GM23248 (cell line): ENCODE measurements at regions not wholly inside any gene's neighbourhood (a gene's known extent, or its start where the extent isn't known, plus 50 kb on each side); places are given as distances from the start of the nearest gene placed in this dataset.
A peak's percentile ranks its signal among the peaks of the same experiment; 100 is the strongest.

ENCODE experiments used
- DNase-seq: peaks from one replicate; pipeline ENCODE4 v3.0.0-alpha.2; 2015
- H2AFZ ChIP-seq: fragments of 200-600 bp; sonication (generic); 2 replicates; pipeline ENCODE4 v1.6.1; 2016; ENCODE audit warnings: antibody characterized with exemption
- H3F3A ChIP-seq: fragments of 200-600 bp; sonication (generic); 2 replicates; pipeline ENCODE4 v1.6.1; 2016; ENCODE audit warnings: mild to moderate bottlenecking, antibody characterized with exemption, mixed run types; ENCODE audit not compliant: insufficient read depth
- H3K27ac ChIP-seq: fragments of 200-600 bp; sonication (generic); 2 replicates; pipeline ENCODE4 v1.5.1; 2016; ENCODE audit warnings: mild to moderate bottlenecking
- H3K27me3 ChIP-seq: fragments of 200-600 bp; sonication (generic); replicated peaks from 2 replicates; pipeline ENCODE4 v1.6.1; 2016; ENCODE audit warnings: mild to moderate bottlenecking; ENCODE audit not compliant: insufficient read depth
- H3K36me3 ChIP-seq: fragments of 200-600 bp; sonication (generic); 2 replicates; pipeline ENCODE4 v1.6.1; 2016; ENCODE audit warnings: low read depth, mild to moderate bottlenecking
- H3K4me1 ChIP-seq: fragments of 200-600 bp; sonication (generic); 2 replicates; pipeline ENCODE4 v1.6.1; 2016; ENCODE audit warnings: mild to moderate bottlenecking; ENCODE audit not compliant: insufficient read depth
- H3K4me2 ChIP-seq: fragments of 200-600 bp; sonication (generic); one replicate; pipeline ENCODE4 v1.6.1; 2016; ENCODE audit warnings: mild to moderate bottlenecking; ENCODE audit not compliant: unreplicated experiment
- H3K4me3 ChIP-seq: fragments of 200-600 bp; sonication (generic); 2 replicates; pipeline ENCODE4 v1.5.1; 2016; ENCODE audit warnings: mild to moderate bottlenecking
- H3K79me2 ChIP-seq: fragments of 200-600 bp; sonication (generic); 2 replicates; pipeline ENCODE4 v1.6.1; 2016; ENCODE audit warnings: mild to moderate bottlenecking; ENCODE audit not compliant: insufficient read depth
- H3K9ac ChIP-seq: fragments of 200-600 bp; sonication (generic); 2 replicates; pipeline ENCODE4 v1.6.1; 2016; ENCODE audit warnings: mild to moderate bottlenecking
- H3K9me2 ChIP-seq: fragments of 200-600 bp; sonication (generic); 2 replicates; pipeline ENCODE4 v1.6.1; 2016; ENCODE audit warnings: mixed run types, mild to moderate bottlenecking, moderate library complexity; ENCODE audit not compliant: insufficient read depth
- H3K9me3 ChIP-seq: fragments of 200-600 bp; sonication (generic); one replicate; pipeline ENCODE4 v1.6.1; 2017; ENCODE audit warnings: low read depth
- H4K20me1 ChIP-seq: fragments of 200-600 bp; sonication (generic); 2 replicates; pipeline ENCODE4 v1.6.0; 2016; ENCODE audit not compliant: insufficient read depth
- EZH2 ChIP-seq: fragments of 200-600 bp; sonication (generic); IDR thresholded peaks from 2 replicates; pipeline ENCODE4 v1.6.1; 2018; ENCODE audit warnings: antibody characterized with exemption, mild to moderate bottlenecking; ENCODE audit not compliant: insufficient read depth, poor library complexity, severe bottlenecking
- EZH2phosphoT487 ChIP-seq: fragments of 200-600 bp; sonication (generic); IDR thresholded peaks from 2 replicates; pipeline ENCODE4 v1.6.1; 2018; ENCODE audit warnings: antibody characterized with exemption, moderate library complexity, mild to moderate bottlenecking, low read depth; ENCODE audit not compliant: insufficient read depth
- WGBS, 2 experiments: methylation state at CpG; one replicate each; pipeline ENCODE4 v1.1.6; 2015 to 2017; ENCODE audit warnings: low lambda C conversion rate in 2 of 2, low coverage in 1 of 2; ENCODE audit errors: missing lambda C conversion rate in 2 of 2; 5-methylcytosine and 5-hydroxymethylcytosine counted together
- in situ Hi-C: fragments of 300-500 bp; cut with MboI; formaldehyde crosslinking; loops from 2 replicates; pipeline ENCODE4 v1.15.0; 2020

DNA sequence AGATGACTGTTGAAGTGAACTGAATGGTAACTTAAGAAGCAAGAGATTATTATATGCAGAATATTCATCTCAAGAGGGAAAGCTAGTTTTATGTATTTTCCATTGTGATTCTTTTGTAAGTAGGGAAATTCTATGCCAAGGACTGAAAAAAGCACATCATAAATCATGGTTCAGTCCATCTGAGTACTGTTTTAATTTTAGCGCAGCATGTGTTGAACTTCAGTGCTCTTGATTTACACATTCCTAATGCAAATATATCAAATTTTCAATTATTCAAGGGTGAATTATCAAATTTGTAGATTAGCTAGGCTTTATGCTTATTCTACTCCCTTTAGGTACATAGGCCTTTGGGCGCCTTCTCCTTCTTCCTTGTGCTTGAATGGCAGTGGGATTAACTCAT lies 50.3 kb upstream of the TCF12 start:
- H3K27ac ChIP-seq, result no peak overlapping the region
- whole genome bisulfite sequencing, 2 experiments, result 83 to 85% methylated on average over 2 of the region's 2 CpGs

DNA sequence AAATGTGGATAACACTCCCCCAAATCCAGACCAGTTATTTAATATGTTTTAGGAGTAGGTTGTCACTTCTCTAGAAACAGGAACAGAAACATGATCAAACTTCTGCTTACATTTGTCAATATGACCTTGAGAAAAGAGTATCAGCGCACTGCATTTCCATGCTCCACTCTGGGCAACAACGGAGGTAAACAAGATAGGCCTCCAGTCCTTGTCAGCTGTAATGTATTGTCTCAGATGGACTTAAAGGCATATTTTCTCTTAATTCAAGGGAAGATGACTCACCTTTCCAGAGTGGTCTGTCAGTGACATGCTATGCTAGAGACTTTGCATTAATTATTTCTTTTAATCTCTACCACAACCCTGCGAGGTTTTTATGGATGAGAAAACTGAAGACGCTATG lies 51.6 kb upstream of the TCF12 start:
- DNase-seq, result peak; percentile 8
- H3F3A ChIP-seq, result 0 out of 2 replicates have a peak, but pooled peaks cover 6% of the 10 kb centered on the region
- no peaks in the 10 kb centered on the region for H3K79me2 ChIP-seq
- H3K4me1 ChIP-seq, result peaks cover 10% of the 10 kb centered on the region
- no peak for TF ChIP-seq EZH2phosphoT487
- no peak for TF ChIP-seq EZH2
- no peaks in the 10 kb centered on the region for H3K9me3 ChIP-seq
- in situ Hi-C loops, result no loop called here
- H4K20me1 ChIP-seq, result no peaks in the 10 kb centered on the region
- no peak overlapping the region for H3K9ac ChIP-seq
- no peak overlapping the region for H3K4me2 ChIP-seq
- no peaks in the 10 kb centered on the region for H3K36me3 ChIP-seq
- 94% methylated on average over 4 of the region's 4 CpGs for WGBS, 2 experiments
- no peak overlapping the region for H2AFZ ChIP-seq
- H3K4me3 ChIP-seq, result no peak overlapping the region
- no peak overlapping the region for H3K27ac ChIP-seq
- H3K9me2 ChIP-seq, result no peaks in the 10 kb centered on the region
- H3K27me3 ChIP-seq, result no peaks in the 10 kb centered on the region

More for the DNA sequence above, 50.3 kb upstream of the TCF12 start:
- in situ Hi-C loops, result no loop called here
- no peaks in the 10 kb centered on the region for H3K9me2 ChIP-seq
- H3K4me1 ChIP-seq, result peaks cover 15% of the 10 kb centered on the region
- H3K36me3 ChIP-seq, result no peaks in the 10 kb centered on the region
- H3K9me3 ChIP-seq, result no peaks in the 10 kb centered on the region
- no peak overlapping the region for H3K4me3 ChIP-seq
- no peaks in the 10 kb centered on the region for H3K79me2 ChIP-seq
- no peak for TF ChIP-seq EZH2
- TF ChIP-seq EZH2phosphoT487, result no peak
- no peak for DNase-seq
- H3F3A ChIP-seq, result 0 out of 2 replicates have a peak, but pooled peaks cover 9% of the 10 kb centered on the region
- no peaks in the 10 kb centered on the region for H3K27me3 ChIP-seq
- H3K9ac ChIP-seq, result no peak overlapping the region
- H2AFZ ChIP-seq, result no peak overlapping the region
- no peak overlapping the region for H3K4me2 ChIP-seq
- no peaks in the 10 kb centered on the region for H4K20me1 ChIP-seq

DNA sequence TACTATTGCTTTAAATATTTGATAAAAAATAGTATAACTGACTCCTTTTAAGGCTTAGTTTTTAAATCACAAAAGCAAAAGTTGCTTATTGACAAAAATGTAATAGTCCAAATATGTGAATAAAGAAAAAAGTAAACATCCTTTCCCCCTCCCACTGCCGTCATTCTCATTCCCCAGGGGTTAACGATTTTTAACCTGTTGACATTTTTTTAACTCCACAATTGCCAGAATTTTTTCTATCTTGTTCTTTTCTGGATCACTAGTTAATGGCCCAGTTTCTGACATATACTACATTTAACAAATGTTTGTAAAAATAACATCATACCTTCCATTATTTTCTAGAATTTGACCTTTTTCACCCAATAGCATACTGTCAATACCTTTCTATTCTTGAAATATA lies 60.6 kb upstream of the TCF12 start:
- Histone ChIP-seq H3K27me3 (no peaks in the 10 kb centered on the region), H3K79me2 (no peaks in the 10 kb centered on the region), H3K9me3 (no peaks in the 10 kb centered on the region), H3K36me3 (no peaks in the 10 kb centered on the region), H2AFZ (no peak overlapping the region), H3K9me2 (no peaks in the 10 kb centered on the region), H3K9ac (no peak overlapping the region), H3K4me2 (no peak overlapping the region), H4K20me1 (no peaks in the 10 kb centered on the region), H3K4me1 (no peaks in the 10 kb centered on the region), H3K4me3 (no peak overlapping the region), H3F3A (no peaks in the 10 kb centered on the region), H3K27ac (no peak overlapping the region)
- 58 to 60% methylated on average over 2 of the region's 2 CpGs for WGBS, 2 experiments
- in situ Hi-C loops, result no loop called here
- TF ChIP-seq EZH2phosphoT487 (no peak), EZH2 (no peak)
- DNase-seq, result no peak

DNA sequence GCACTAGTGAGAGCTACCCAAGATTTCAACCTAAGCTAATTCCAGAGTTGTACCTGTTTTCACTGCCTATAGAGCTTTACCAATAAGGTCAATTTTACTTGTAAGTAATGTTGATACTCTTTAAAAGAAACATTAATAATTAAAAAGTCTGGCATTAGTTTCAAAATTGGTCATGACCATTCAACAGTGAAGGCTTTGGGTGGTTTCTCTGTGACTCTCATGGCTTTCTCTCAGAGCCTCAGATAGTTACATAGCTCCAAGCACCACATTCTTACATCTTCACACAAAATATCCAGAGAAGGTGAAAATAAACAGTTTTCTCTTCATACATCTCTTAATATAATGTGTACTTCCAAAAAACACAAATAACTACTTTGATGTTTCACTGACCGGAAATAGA lies 61.5 kb upstream of the TCF12 start:
- H4K20me1 ChIP-seq, result no peaks in the 10 kb centered on the region
- in situ Hi-C loops, result no loop called here
- no peak for DNase-seq
- H3K4me1 ChIP-seq, result no peaks in the 10 kb centered on the region
- no peak overlapping the region for H3K4me3 ChIP-seq
- no peaks in the 10 kb centered on the region for H3K9me3 ChIP-seq
- no peaks in the 10 kb centered on the region for H3F3A ChIP-seq
- H3K27me3 ChIP-seq, result no peaks in the 10 kb centered on the region
- H2AFZ ChIP-seq, result no peak overlapping the region
- no peak overlapping the region for H3K27ac ChIP-seq
- no peak overlapping the region for H3K9ac ChIP-seq
- TF ChIP-seq EZH2phosphoT487 (no peak), EZH2 (no peak)
- H3K4me2 ChIP-seq, result no peak overlapping the region
- H3K9me2 ChIP-seq, result no peaks in the 10 kb centered on the region
- H3K36me3 ChIP-seq, result no peaks in the 10 kb centered on the region
- no peaks in the 10 kb centered on the region for H3K79me2 ChIP-seq
- WGBS, 2 experiments, result 97 to 98% methylated on average over 1 of the region's 1 CpG

DNA sequence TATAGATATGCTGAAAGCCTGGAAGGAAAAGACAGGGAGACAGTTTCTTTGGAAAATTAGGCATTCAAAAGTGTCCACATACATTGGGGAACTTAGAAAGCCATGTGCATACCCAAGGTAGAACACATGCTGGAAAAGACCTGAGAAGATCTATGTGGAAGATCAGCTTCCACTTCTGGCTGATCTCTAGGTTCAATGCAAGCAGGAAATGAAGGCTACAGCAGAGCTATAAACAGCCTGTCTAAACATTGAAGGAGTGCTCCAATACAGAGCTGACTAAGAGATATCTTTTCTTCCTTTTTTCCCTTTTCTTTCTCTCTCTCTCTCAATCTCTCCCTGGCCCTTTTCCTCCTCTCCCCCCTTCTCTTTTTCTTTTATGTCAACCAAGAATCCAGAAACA lies 73.6 kb upstream of the TCF12 start:
- no peak for DNase-seq
- Histone ChIP-seq H3K9me3 (no peaks in the 10 kb centered on the region), H3K4me3 (no peak overlapping the region), H3K79me2 (no peaks in the 10 kb centered on the region), H4K20me1 (no peaks in the 10 kb centered on the region), H3F3A (no peaks in the 10 kb centered on the region), H3K4me1 (no peaks in the 10 kb centered on the region), H3K9ac (no peak overlapping the region), H3K36me3 (no peaks in the 10 kb centered on the region), H3K9me2 (no peaks in the 10 kb centered on the region), H3K4me2 (no peak overlapping the region), H3K27me3 (no peaks in the 10 kb centered on the region), H3K27ac (no peak overlapping the region), H2AFZ (no peak overlapping the region)
- in situ Hi-C loops, result no loop called here
- TF ChIP-seq EZH2 (no peak), EZH2phosphoT487 (no peak)
